T-helper 1 cell treated with Interleukin-12 subunit alpha and Interleukin-12 subunit beta and Interleukin-4 antibody, amounts not matched to agents 30 ng/mL and 1 ng/mL, for 36 hours (primary cell): ENCODE measurements at regions not wholly inside any gene's neighbourhood (a gene's known extent, or its start where the extent isn't known, plus 50 kb on each side); places are given as distances from the start of the nearest gene placed in this dataset.
"Not testable (repeated sequence)": the region's sequence is repeated elsewhere in the genome, so short reads cannot be mapped to it uniquely, and the experiment has no call there.

Source experiments
- intact Hi-C: fragments of 100-400 bp; cut with micrococcal nuclease; formaldehyde crosslinking; loops from one replicate; pipeline ENCODE4 v1.15.1; 2024

GRCh38 chr9:24351258-24351657 lies 194.4 kb downstream of the IZUMO3 start:
- intact Hi-C loops: no loop called here

GRCh38 chr9:24342457-24342856 lies 203.2 kb downstream of the IZUMO3 start:
- intact Hi-C loops: no loop called here

GRCh38 chr9:24333629-24334028 lies 212.1 kb downstream of the IZUMO3 start:
- intact Hi-C loops: no loop called here

- intact Hi-C loops: no loop called here
Observed at GRCh38 chr9:24298912-24299311, 246.8 kb downstream of the IZUMO3 start.

- intact Hi-C loops: no loop called here
Observed at GRCh38 chr9:24297931-24298330, 247.8 kb downstream of the IZUMO3 start.

GRCh38 chr9:24296124-24296523 lies 249.6 kb downstream of the IZUMO3 start:
- intact Hi-C loops: no loop called here

- intact Hi-C loops: no loop called here
Observed at GRCh38 chr9:24293386-24293785, 252.3 kb downstream of the IZUMO3 start.

- intact Hi-C loops: no loop called here
Observed at GRCh38 chr9:24286761-24287160, 258.9 kb downstream of the IZUMO3 start.

GRCh38 chr9:24258626-24259025 lies 287.1 kb downstream of the IZUMO3 start:
- intact Hi-C loops: no loop called here

- intact Hi-C loops: no loop called here
Observed at GRCh38 chr9:24257726-24258125, 288.0 kb downstream of the IZUMO3 start.

- intact Hi-C loops: no loop called here
Observed at GRCh38 chr9:24245988-24246387, 299.7 kb downstream of the IZUMO3 start.

- intact Hi-C loops: no loop called here
Observed at GRCh38 chr9:24242576-24242975, 303.1 kb downstream of the IZUMO3 start.

GRCh38 chr9:24218656-24219055 lies 327.0 kb downstream of the IZUMO3 start:
- intact Hi-C loops: no loop called here

- intact Hi-C loops: no loop called here
Observed at GRCh38 chr9:24210641-24211040, 335.1 kb downstream of the IZUMO3 start.

- intact Hi-C loops: no loop called here
Observed at GRCh38 chr9:24189986-24190385, 355.7 kb downstream of the IZUMO3 start.

GRCh38 chr9:24180572-24180971 lies 354.5 kb upstream of the ELAVL2 start:
- intact Hi-C loops: not testable (repeated sequence)

GRCh38 chr9:24144796-24145195 lies 318.8 kb upstream of the ELAVL2 start:
- intact Hi-C loops: no loop called here

- intact Hi-C loops: not testable (repeated sequence)
Observed at GRCh38 chr9:24135072-24135471, 309.0 kb upstream of the ELAVL2 start.

GRCh38 chr9:24132244-24132643 lies 306.2 kb upstream of the ELAVL2 start:
- intact Hi-C loops: no loop called here

GRCh38 chr9:24127519-24127918 lies 301.5 kb upstream of the ELAVL2 start:
- intact Hi-C loops: no loop called here

- intact Hi-C loops: no loop called here
Observed at GRCh38 chr9:24118190-24118589, 292.1 kb upstream of the ELAVL2 start.

- intact Hi-C loops: no loop called here
Observed at GRCh38 chr9:24096756-24097155, 270.7 kb upstream of the ELAVL2 start.

- intact Hi-C loops: no loop called here
Observed at GRCh38 chr9:24095246-24095645, 269.2 kb upstream of the ELAVL2 start.

GRCh38 chr9:24090566-24090965 lies 264.5 kb upstream of the ELAVL2 start:
- intact Hi-C loops: no loop called here
